ENCODE measurements at regions not wholly inside any gene's neighbourhood (a gene's known extent, or its start where the extent isn't known, plus 50 kb on each side); places are given as distances from the start of the nearest gene placed in this dataset.
A peak's percentile ranks its signal among the peaks of the same experiment; 100 is the strongest.

DNA sequence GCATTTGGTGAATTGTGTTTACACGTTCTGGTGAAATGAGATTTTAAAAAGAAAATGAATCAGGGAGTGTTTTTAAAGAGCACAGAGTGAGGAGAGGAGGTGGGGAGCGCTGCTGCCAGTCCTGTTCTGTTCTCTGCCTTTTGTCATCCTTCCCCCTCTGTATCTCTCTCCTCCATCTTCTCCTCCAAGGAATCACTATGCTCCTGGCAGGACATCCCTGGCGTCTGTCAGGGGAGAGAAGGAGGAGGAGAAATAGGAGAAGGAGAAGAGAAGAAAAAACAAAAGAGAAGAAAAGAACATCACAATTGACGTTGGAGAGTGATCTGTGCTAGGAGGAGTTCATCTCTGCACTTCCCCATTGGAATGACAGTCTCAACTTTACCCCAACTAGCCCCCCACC is 627.6 kb upstream of the TBL1XR1 start:
- H3K9me3 ChIP-seq (replicated peaks), result no peaks in the 10 kb centered on the region
- TF ChIP-seq, protein P1, sequence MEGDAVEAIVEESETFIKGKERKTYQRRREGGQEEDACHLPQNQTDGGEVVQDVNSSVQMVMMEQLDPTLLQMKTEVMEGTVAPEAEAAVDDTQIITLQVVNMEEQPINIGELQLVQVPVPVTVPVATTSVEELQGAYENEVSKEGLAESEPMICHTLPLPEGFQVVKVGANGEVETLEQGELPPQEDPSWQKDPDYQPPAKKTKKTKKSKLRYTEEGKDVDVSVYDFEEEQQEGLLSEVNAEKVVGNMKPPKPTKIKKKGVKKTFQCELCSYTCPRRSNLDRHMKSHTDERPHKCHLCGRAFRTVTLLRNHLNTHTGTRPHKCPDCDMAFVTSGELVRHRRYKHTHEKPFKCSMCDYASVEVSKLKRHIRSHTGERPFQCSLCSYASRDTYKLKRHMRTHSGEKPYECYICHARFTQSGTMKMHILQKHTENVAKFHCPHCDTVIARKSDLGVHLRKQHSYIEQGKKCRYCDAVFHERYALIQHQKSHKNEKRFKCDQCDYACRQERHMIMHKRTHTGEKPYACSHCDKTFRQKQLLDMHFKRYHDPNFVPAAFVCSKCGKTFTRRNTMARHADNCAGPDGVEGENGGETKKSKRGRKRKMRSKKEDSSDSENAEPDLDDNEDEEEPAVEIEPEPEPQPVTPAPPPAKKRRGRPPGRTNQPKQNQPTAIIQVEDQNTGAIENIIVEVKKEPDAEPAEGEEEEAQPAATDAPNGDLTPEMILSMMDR (IDR thresholded peaks at IDR 0.05; ENCODE audit: borderline replicate concordance), result no peak
- H3K4me3 ChIP-seq, result no peak overlapping the region
- no peaks in the 10 kb centered on the region for H3K27me3 ChIP-seq (ENCODE audit: low read depth)
- H3K36me3 ChIP-seq, result no peaks in the 10 kb centered on the region
- no peak for DNase-seq
- H3K4me1 ChIP-seq, result peaks cover 37% of the 10 kb centered on the region
- peak overlapping the region; percentile 66 for H3K27ac ChIP-seq (replicated peaks)
- intact Hi-C loops (cut with micrococcal nuclease), result no loop called here

DNA sequence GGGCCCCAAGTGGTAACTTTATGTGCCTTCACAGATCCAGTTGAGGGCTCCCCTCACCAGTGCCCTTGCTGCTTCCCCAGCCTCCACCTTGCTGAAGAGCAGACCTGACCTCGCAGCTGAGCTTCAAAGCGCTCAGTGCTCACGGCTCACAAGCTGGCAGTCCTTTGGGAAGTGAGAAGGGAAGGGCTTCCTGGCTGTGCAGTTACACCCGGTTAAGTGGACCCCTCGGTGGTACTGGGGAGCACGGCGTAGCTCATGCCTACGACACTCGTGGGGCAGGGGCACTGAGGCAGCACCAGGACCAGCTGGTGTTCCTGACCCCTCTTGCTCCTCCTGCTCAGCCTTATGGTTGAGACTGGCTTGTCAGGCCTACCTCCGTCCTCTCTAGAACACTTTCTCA is 629.0 kb upstream of the TBL1XR1 start:
- Histone ChIP-seq H3K36me3 (no peaks in the 10 kb centered on the region), H3K27me3 (ENCODE audit: low read depth) (no peaks in the 10 kb centered on the region), H3K4me1 (peaks cover 48% of the 10 kb centered on the region), H3K4me3 (no peak overlapping the region), H3K9me3 (replicated peaks) (no peaks in the 10 kb centered on the region), H3K27ac (replicated peaks) (no peak overlapping the region)
- TF ChIP-seq, protein P1 (IDR thresholded peaks at IDR 0.05; ENCODE audit: borderline replicate concordance), result no peak
- intact Hi-C loops (cut with micrococcal nuclease), result no loop called here
- DNase-seq, result no peak

DNA sequence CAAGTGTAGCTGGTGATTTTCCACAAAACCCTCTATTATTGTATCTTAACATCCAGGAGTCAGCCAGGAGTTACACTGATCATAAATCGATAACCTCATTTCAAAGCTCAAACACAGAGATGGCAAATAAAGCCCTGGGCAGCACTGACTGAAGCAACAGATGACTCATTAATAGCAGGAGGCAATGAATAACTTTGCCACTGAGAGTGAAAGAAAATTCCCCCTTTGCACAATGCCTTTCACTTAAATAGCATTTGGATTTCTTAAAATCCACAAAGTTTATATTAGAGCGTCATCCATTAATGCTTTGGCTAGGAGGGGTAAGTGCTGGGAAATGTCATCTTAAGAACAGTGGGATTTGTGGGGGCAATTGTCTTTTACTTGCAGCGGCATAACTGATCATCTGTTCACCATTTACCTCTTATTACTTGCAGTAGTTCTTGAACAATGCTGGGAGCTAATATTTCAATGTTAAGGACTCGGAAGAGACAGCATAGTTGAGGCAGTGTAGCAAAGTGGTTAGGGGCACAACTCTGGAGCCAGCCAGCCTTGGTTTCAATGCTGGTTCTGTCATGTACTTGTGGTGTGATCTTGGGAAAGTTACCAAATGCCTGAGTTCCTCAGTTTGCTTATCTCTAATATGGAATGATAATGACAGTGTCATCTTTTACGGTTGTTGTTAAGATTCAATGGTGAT is 630.4 kb upstream of the TBL1XR1 start:
- no peaks in the 10 kb centered on the region for H3K36me3 ChIP-seq
- H3K27ac ChIP-seq (replicated peaks), result no peak overlapping the region
- DNase-seq, result no peak
- no peaks in the 10 kb centered on the region for H3K27me3 ChIP-seq (ENCODE audit: low read depth)
- H3K4me1 ChIP-seq, result peaks cover 43% of the 10 kb centered on the region
- TF ChIP-seq, protein P1 (IDR thresholded peaks at IDR 0.05; ENCODE audit: borderline replicate concordance), result no peak
- no peaks in the 10 kb centered on the region for H3K9me3 ChIP-seq (replicated peaks)
- intact Hi-C loops (cut with micrococcal nuclease), result no loop called here
- H3K4me3 ChIP-seq, result no peak overlapping the region

DNA sequence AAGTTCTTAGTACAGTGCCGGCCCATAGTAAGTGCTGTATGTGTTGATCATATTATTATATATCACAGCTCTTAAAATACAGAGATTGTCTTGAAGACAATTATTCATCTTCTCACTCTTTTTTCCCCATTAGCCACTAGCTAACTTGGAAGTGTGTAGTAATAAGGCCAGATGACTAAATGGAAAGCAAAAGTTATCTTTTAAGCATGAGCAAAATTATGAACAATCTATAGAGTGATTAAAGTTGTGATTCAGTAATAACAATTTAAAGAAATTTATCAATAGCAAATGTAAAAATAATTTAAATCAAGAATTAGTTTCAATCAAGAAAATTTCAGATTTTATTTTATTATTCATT is 630.9 kb upstream of the TBL1XR1 start:
- intact Hi-C loops (cut with micrococcal nuclease), result no loop called here
- no peak overlapping the region for H3K4me3 ChIP-seq
- no peaks in the 10 kb centered on the region for H3K36me3 ChIP-seq
- TF ChIP-seq, protein P1 (IDR thresholded peaks at IDR 0.05; ENCODE audit: borderline replicate concordance), result no peak
- H3K9me3 ChIP-seq (replicated peaks), result no peaks in the 10 kb centered on the region
- peaks cover 43% of the 10 kb centered on the region for H3K4me1 ChIP-seq
- no peak for DNase-seq
- no peaks in the 10 kb centered on the region for H3K27me3 ChIP-seq (ENCODE audit: low read depth)
- H3K27ac ChIP-seq (replicated peaks), result no peak overlapping the region

DNA sequence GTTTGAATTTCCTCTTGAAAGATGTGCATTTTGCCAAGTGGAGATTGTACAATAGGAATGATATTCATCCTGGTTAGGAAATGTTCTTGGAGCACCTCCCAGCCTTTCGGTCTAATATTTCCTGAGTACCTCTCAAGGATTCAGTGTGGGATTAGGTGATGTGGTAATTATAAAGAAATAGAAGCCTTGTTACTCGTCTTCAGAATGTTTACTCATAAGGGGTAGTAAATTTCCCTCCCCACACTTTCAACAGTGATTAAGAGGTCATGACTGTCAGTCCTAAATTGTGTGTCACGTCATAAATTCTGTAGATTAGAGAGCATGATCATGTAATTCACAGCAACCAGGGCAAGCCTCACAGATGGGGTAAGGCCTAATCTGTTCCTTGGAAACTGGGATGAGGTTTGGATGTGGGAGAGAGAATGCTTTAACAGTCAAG is 633.1 kb upstream of the TBL1XR1 start:
- intact Hi-C loops (cut with micrococcal nuclease), result no loop called here
- TF ChIP-seq, protein P1 (IDR thresholded peaks at IDR 0.05; ENCODE audit: borderline replicate concordance), result no peak

More for the DNA sequence above, 633.1 kb upstream of the TBL1XR1 start:
- peak overlapping the region; percentile 65 for H3K27ac ChIP-seq (replicated peaks)
- peaks cover 29% of the 10 kb centered on the region for H3K4me1 ChIP-seq
- no peaks in the 10 kb centered on the region for H3K27me3 ChIP-seq (ENCODE audit: low read depth)
- DNase-seq, result no peak
- H3K36me3 ChIP-seq, result no peaks in the 10 kb centered on the region
- H3K9me3 ChIP-seq (replicated peaks), result no peaks in the 10 kb centered on the region
- H3K4me3 ChIP-seq, result no peak overlapping the region

Measured in left ventricle myocardium inferior (tissue), 1 donor.